ENCODE measurements at regions not wholly inside any gene's neighbourhood (a gene's known extent, or its start where the extent isn't known, plus 50 kb on each side); places are given as distances from the start of the nearest gene placed in this dataset.

- no peak for DNase-seq
Measured at GRCh38 chr10:1847361-1847760, 110.0 kb upstream of the ADARB2 start.

- DNase-seq = no peak
Measured at GRCh38 chr10:1846032-1846431, 108.7 kb upstream of the ADARB2 start.

GRCh38 chr10:1841759-1842158, 104.4 kb upstream of the ADARB2 start:
- no peak for DNase-seq

DNA sequence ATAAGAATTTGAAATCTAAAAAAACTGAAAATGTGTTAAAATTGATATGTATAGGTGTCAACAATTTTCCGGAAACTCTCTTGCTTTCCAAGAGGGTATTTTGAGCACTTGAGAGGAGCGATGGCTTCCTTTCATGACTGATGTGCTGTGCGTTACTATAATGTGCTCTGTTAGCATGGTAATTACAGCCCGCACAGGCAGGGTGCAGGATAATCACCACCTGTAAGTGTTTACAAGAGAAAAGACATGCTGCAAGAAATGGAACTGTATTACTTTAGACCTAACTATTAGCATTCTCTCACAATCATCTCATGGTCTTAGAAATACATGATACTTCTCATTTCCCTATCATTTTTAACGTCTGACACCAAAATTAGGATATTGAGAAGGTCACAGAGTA, 92.4 kb upstream of the ADARB2 start:
- DNase-seq = no peak

DNA sequence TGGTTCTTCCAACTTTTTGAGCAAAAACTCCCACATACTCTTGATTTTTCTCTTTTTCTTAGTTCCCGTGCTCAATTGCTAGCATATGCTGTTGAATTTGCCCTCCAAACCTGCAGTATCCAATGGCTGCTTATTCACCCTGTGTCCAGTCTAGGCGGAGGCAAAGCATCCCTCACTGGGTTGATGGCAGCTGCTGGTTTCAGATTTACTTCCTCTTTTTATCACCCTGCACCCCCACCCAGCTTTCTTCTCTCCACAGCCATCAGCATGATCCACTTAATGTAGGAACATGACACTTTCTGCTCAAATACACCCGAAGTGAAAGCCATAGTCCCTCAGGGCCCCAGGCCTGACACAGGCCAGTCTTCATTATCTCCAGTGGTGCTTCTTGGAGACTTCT, 87.6 kb upstream of the ADARB2 start:
- DNase-seq = no peak

GRCh38 chr10:1814556-1814955, 77.2 kb upstream of the ADARB2 start:
- no peak for DNase-seq

GRCh38 chr10:1809139-1809741, 71.9 kb upstream of the ADARB2 start:
- no peak for DNase-seq

GRCh38 chr10:1807924-1808323, 70.6 kb upstream of the ADARB2 start:
- DNase-seq = no peak

GRCh38 chr10:1807196-1807595, 69.9 kb upstream of the ADARB2 start:
- DNase-seq = no peak

GRCh38 chr10:1802413-1802812, 65.1 kb upstream of the ADARB2 start:
- DNase-seq = no peak

DNA sequence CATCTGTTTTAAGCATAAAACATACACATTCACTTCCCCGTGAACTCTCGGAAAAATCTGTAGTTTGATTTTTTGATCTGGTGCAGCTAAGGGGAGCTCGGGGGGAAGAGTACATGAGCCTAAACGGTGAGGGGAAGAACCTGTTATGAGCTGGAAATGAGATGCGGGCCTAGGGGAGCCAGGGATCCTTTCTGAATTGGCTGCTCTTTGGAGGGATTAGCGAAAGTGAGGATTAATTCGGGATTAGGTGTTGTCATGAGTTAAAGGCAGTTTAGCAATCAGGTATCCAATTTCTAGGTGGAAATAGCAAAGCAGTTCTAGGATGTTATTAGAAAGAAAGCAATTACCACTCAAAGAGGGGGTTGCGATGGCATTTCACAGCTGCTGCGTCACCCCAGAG, 51.1 kb upstream of the ADARB2 start:
- no peak for DNase-seq
